ENCODE measurements at regions not wholly inside any gene's neighbourhood (a gene's known extent, or its start where the extent isn't known, plus 50 kb on each side); places are given as distances from the start of the nearest gene placed in this dataset.

GRCh38 chr16:80287674-80288073, 253.1 kb upstream of the DYNLRB2 start:
- Histone ChIP-seq H3K4me3 (replicated peaks in 1 of 3; ENCODE audit: insufficient read depth in 1 of 3, low read depth in 1 of 3, low read length in 3 of 3) (no peak overlapping the region), H4K20me1 (replicated peaks; ENCODE audit: control insufficient read depth, extremely low read depth, insufficient read depth, low read length) (no peaks in the 10 kb centered on the region), H3K27me3 (ENCODE audit: control insufficient read depth in 2 of 2, insufficient read depth in 2 of 2, low read length in 2 of 2) (no peaks in the 10 kb centered on the region), H3K9me1 (replicated peaks; ENCODE audit: control insufficient read depth, extremely low read depth, insufficient read depth, low read length) (no peaks in the 10 kb centered on the region), H3K4me2 (ENCODE audit: insufficient read depth, low read length) (no peak overlapping the region), H2AFZ (ENCODE audit: low read depth, low read length) (no peak overlapping the region), H3K9ac (replicated peaks; ENCODE audit: extremely low read depth, insufficient read depth, low read length) (no peak overlapping the region), H3K79me2 (ENCODE audit: control insufficient read depth, insufficient read depth, low read length) (no peaks in the 10 kb centered on the region), H3K36me3 (ENCODE audit: control insufficient read depth in 2 of 2, extremely low read depth in 1 of 2, insufficient read depth in 2 of 2, low read length in 2 of 2) (no peaks in the 10 kb centered on the region), H3K27ac (ENCODE audit: insufficient read depth, low read depth, low read length) (no peak overlapping the region), H3K9me3 (replicated peaks; ENCODE audit: control insufficient read depth, insufficient read depth, low read length) (no peaks in the 10 kb centered on the region), H3K4me1 (ENCODE audit: control insufficient read depth, extremely low read depth, insufficient read depth, low read length) (no peaks in the 10 kb centered on the region)
- intact Hi-C loops (cut with micrococcal nuclease) (no loop called here), dilution Hi-C loops (cut with MboI; ENCODE audit: extremely low pct_ligation_motif_present, low sequenced_read_pairs) (no loop called here)
- BruUV-seq (replicated peaks): no TSS peak
- FAIRE-seq: no peak
- TF ChIP-seq, protein P1, sequence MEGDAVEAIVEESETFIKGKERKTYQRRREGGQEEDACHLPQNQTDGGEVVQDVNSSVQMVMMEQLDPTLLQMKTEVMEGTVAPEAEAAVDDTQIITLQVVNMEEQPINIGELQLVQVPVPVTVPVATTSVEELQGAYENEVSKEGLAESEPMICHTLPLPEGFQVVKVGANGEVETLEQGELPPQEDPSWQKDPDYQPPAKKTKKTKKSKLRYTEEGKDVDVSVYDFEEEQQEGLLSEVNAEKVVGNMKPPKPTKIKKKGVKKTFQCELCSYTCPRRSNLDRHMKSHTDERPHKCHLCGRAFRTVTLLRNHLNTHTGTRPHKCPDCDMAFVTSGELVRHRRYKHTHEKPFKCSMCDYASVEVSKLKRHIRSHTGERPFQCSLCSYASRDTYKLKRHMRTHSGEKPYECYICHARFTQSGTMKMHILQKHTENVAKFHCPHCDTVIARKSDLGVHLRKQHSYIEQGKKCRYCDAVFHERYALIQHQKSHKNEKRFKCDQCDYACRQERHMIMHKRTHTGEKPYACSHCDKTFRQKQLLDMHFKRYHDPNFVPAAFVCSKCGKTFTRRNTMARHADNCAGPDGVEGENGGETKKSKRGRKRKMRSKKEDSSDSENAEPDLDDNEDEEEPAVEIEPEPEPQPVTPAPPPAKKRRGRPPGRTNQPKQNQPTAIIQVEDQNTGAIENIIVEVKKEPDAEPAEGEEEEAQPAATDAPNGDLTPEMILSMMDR (IDR thresholded peaks at IDR 0.05; ENCODE audit: extremely low read depth in 1 of 2, insufficient read depth in 1 of 2, low read depth in 1 of 2, low read length in 2 of 2): no peak
- TF ChIP-seq GATA2 (IDR thresholded peaks at IDR 0.05; ENCODE audit: insufficient read depth, insufficient read length, low read depth, low read length): no peak
- no peak for TF ChIP-seq FOS (IDR thresholded peaks at IDR 0.05; ENCODE audit: borderline replicate concordance, insufficient read depth, low read length)
- CTCF ChIA-PET: no interaction called here
- POLR2A ChIA-PET: no interaction called here
- DNase-seq (ENCODE audit: low read depth, low spot score): no peak

GRCh38 chr16:80285104-80285503, 255.7 kb upstream of the DYNLRB2 start:
- Histone ChIP-seq H3K9me1 (replicated peaks; ENCODE audit: control insufficient read depth, extremely low read depth, insufficient read depth, low read length) (no peaks in the 10 kb centered on the region), H3K27ac (ENCODE audit: insufficient read depth, low read depth, low read length) (no peak overlapping the region), H3K4me3 (replicated peaks in 1 of 3; ENCODE audit: insufficient read depth in 1 of 3, low read depth in 1 of 3, low read length in 3 of 3) (no peak overlapping the region), H2AFZ (ENCODE audit: low read depth, low read length) (no peak overlapping the region), H3K9ac (replicated peaks; ENCODE audit: extremely low read depth, insufficient read depth, low read length) (no peak overlapping the region), H3K4me2 (ENCODE audit: insufficient read depth, low read length) (no peak overlapping the region), H4K20me1 (replicated peaks; ENCODE audit: control insufficient read depth, extremely low read depth, insufficient read depth, low read length) (no peaks in the 10 kb centered on the region), H3K36me3 (ENCODE audit: control insufficient read depth in 2 of 2, extremely low read depth in 1 of 2, insufficient read depth in 2 of 2, low read length in 2 of 2) (no peaks in the 10 kb centered on the region), H3K4me1 (ENCODE audit: control insufficient read depth, extremely low read depth, insufficient read depth, low read length) (no peaks in the 10 kb centered on the region), H3K9me3 (replicated peaks; ENCODE audit: control insufficient read depth, insufficient read depth, low read length) (no peaks in the 10 kb centered on the region), H3K27me3 (ENCODE audit: control insufficient read depth in 2 of 2, insufficient read depth in 2 of 2, low read length in 2 of 2) (no peaks in the 10 kb centered on the region), H3K79me2 (ENCODE audit: control insufficient read depth, insufficient read depth, low read length) (no peaks in the 10 kb centered on the region)
- dilution Hi-C loops (cut with MboI; ENCODE audit: extremely low pct_ligation_motif_present, low sequenced_read_pairs) (no loop called here), intact Hi-C loops (cut with micrococcal nuclease) (no loop called here)
- DNase-seq (ENCODE audit: low read depth, low spot score): no peak
- CTCF ChIA-PET: no interaction called here
- no peak for FAIRE-seq
- no peak for TF ChIP-seq GATA2 (IDR thresholded peaks at IDR 0.05; ENCODE audit: insufficient read depth, insufficient read length, low read depth, low read length)
- TF ChIP-seq FOS (IDR thresholded peaks at IDR 0.05; ENCODE audit: borderline replicate concordance, insufficient read depth, low read length): peak; percentile 45
- no TSS peak for BruUV-seq (replicated peaks)
- POLR2A ChIA-PET: no interaction called here

Data from endothelial cell of umbilical vein (primary cell).